HG02588 (cell line): ENCODE measurements at regions not wholly inside any gene's neighbourhood (a gene's known extent, or its start where the extent isn't known, plus 50 kb on each side); places are given as distances from the start of the nearest gene placed in this dataset.
"Not testable (repeated sequence)": the region's sequence is repeated elsewhere in the genome, so short reads cannot be mapped to it uniquely, and the experiment has no call there.

Source experiments
- ATAC-seq: cut with Tn5 transposase; IDR thresholded peaks from one replicate; pipeline ENCODE4 v1.9.1; 2021; ENCODE audit warnings: mild to moderate bottlenecking, moderate library complexity; ENCODE audit not compliant: unreplicated experiment

DNA sequence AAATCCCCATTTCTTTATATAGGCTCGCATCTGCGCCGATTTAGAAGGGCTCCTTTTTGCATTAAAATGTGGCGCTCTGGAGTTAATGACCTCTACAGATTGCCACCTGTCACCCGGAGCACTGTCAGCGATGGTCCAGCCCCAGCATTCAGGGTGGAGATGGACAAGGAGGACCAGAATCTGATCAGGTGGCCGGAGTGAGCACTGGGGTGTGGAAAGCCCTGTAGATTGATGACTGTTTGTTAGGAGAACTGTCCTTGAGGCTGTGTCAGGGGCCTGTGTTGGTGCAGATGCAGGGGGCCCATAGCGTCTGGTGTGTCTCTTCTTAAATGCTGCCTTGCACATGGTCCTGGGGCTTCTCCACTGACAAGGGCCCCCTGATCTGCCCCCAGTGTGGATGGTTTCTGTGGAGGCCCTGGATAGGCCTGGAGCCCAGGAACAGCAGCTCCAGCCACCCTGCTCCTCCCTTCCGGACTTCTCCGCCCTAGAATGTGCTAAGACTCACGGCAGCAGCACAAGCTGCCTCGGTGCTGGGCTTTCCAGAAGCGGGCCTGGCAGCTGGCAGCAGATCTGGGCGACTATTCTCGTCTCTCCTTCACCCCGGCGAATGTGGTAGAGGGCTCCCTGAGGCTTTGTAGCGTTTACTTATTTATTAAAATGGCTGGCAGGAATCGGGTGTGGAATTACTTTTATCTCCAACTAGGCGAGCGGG, 1333.3 kb downstream of the BRD1 start:
- ATAC-seq, result no peak

DNA sequence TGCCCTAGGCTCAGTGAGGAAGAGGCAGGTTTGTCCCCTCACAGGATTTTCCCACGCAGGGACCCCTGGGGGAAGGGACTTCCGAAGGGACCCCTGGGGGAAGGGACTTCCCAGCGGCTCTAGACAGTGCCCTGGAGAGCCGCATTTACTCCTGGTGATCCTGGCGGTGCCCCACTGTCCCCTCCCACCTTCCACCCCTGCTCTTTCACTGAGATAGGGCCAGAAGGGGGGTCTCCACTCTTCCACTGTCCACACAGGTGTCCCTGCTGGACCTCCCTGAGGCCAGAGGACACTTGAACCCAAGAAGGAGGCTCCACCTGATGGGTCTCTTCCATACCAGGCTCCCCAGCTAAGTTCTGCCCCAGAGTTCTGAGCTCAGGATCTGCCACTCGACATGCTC, 1333.9 kb downstream of the BRD1 start:
- ATAC-seq, result no peak

GRCh38 chr22:48492366-48493320, 1335.0 kb downstream of the BRD1 start:
- no peak for ATAC-seq

- ATAC-seq, result no peak
Observed at GRCh38 chr22:48491451-48491941, 1336.2 kb downstream of the BRD1 start.

- ATAC-seq, result no peak
Observed at GRCh38 chr22:48490500-48491411, 1336.9 kb downstream of the BRD1 start.

GRCh38 chr22:48489551-48490499, 1337.8 kb downstream of the BRD1 start:
- no peak for ATAC-seq

- no peak for ATAC-seq
Observed at GRCh38 chr22:48488611-48489511, 1338.8 kb downstream of the BRD1 start.

GRCh38 chr22:48488149-48488551, 1339.5 kb downstream of the BRD1 start:
- no peak for ATAC-seq

GRCh38 chr22:48486558-48486957, 1341.1 kb downstream of the BRD1 start:
- no peak for ATAC-seq

DNA sequence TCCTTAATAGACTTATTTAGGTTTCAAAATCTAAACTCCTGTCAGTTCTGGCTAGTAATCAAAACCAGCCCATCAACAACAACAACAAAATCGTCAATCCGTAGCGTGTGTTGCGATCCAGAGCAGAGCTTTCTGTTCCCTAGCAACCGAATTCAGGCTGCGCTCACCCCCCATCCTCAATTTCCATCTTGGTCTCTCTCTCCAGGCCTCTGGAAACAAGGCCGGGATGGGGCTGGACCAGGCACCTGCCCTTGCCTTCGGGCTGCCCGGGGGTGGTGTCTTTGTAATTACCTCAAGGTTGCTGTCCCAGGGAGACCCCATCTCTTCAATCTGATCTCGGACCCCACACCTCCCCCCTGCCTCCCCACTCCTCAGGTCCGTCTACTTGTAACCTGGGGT, 1341.5 kb downstream of the BRD1 start:
- no peak for ATAC-seq

DNA sequence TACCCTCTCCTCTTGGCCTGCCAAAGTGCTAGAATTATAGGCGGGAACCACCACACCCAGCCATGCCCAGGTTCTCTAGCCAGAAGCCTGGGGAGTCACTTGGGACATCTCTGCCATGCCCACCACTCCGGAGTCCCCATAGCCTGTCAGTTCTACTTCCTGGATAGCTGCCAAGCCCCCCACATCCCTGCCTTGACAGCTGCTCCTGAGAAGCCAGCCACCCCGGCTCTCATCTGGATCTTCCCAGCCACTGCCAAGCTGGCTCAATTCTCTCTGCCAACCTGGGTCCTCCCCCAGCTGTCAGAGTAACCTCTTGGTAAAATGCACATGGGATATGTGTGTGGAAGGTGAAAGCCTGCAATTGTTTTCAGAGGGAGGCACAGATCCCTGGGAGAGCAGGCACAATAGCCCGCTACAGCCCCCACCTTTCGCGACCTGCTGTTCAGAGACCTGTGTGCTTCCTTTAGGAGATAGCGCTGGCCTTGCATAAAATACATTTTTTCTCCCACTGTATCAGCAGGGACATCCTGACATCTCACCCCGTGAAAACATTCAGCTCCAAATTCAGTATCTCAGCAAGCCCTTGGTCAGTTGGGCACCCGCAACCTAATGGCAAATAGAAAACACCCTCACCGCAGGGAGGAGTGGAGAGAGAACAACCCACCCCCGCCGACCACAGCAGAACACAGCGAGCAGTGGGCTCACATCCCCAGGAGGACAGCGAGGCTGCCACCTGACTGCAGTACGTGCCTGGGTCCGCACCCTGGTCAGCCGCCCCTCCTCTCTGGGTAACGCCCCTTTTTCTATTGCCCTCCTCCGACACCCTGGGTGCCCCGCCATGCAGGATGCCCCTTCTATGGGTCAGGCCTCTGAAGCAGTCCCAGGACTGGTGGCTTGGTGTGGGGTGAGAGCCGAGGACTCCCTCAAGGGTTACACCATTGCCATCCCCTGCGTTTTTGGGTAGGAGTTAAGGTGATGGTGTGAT, 1342.2 kb downstream of the BRD1 start:
- ATAC-seq, result no peak

- ATAC-seq, result no peak
Observed at GRCh38 chr22:48483764-48484528, 1343.7 kb downstream of the BRD1 start.

DNA sequence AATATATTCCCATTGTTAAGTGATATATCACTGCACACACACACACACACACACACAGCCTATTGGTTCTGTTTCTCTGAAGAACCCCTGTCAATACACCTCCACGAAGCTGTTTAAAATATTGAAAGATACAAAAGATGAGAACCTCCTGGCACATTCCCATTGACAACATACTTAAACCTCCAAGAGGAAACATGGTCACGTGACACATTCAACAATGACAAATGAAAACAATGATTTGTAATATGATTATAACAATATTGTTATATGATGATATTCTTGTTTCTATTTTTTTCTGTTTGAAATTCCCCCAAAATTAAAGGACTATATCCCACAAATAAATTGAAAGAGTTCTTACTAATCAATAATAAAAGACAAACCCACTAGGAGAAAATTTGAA, 1344.9 kb downstream of the BRD1 start:
- no peak for ATAC-seq

GRCh38 chr22:48482198-48482597, 1345.5 kb downstream of the BRD1 start:
- not testable (repeated sequence) for ATAC-seq

- no peak for ATAC-seq
Observed at GRCh38 chr22:48481748-48482147, 1345.9 kb downstream of the BRD1 start.

DNA sequence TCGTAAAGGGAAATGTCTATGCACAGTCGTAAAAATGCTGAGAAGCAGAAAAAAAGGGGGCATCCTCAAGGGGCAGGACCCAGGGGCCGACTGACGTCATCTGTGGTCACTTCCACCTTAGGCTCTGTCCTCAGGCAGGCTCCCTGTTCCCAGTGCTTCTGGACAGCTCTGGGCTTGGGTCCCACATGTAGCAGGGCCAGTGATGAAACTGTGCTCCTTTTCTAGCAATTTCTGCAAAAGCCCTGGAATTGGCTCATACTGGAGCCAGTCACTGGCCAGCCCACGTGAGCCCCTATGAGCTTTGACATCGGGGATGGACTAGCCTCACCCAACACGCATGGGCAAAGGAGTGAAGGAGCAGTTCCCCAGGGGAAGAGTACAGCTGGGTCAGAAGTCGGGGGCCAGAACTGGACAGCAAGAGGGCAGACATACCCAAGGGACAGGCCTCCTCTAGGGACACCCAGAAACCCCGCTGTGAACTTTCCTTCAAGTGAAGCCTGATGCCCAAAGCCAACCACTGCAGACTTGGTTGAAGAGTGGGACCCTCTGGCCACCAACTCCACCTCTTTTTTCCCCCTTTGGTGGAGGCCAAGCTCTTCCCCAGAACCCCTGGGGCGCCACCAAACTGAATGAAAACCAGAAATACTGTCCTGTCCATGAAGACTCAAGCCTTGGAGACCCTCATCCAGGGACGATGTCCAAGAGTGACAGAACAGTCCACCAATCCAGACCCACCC, 1349.0 kb downstream of the BRD1 start:
- no peak for ATAC-seq
